ENCODE measurements at regions not wholly inside any gene's neighbourhood (a gene's known extent, or its start where the extent isn't known, plus 50 kb on each side); places are given as distances from the start of the nearest gene placed in this dataset.

GRCh38 chr18:78787751-78788150 is 191.9 kb upstream of the SALL3 start:
- TF ChIP-seq SP1 (IDR thresholded peaks at IDR 0.05), result no peak
- no peak for TF ChIP-seq NFRKB (IDR thresholded peaks at IDR 0.05)
- TF ChIP-seq CTBP1 (IDR thresholded peaks at IDR 0.05; ENCODE audit: borderline replicate concordance), result no peak
